EH (cell line): ENCODE measurements at regions not wholly inside any gene's neighbourhood (a gene's known extent, or its start where the extent isn't known, plus 50 kb on each side); places are given as distances from the start of the nearest gene placed in this dataset.
A peak's percentile ranks its signal among the peaks of the same experiment; 100 is the strongest.
"Not testable (repeated sequence)": the region's sequence is repeated elsewhere in the genome, so short reads cannot be mapped to it uniquely, and the experiment has no call there.

Experiments
- DNase-seq: peaks from one replicate; pipeline ENCODE4 v3.0.0-alpha.2; 2015; ENCODE audit warnings: low read depth

- DNase-seq = peak; percentile 87
Measured at GRCh38 chr12:25615119-25615518, 62.0 kb upstream of the LMNTD1 start.

DNA sequence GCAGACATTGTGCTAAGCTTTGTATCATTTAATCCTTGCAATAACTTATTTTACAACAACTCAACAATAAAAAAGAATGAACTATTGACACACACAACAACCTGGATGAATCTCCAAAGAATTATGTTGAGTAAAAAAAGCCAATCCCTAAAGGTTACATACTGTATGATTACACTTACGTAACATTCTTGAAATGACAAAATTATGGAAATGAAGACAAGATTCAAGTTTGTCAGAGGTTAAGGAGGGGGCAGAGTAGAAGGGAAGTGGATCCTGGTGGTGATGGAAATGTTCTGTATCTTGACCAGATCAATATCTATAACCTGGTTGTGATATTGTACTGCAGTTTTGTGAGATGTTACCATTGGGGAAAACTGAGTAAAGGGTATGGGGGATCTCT lies 63.2 kb upstream of the LMNTD1 start:
- DNase-seq = no peak

- DNase-seq = no peak
Measured at GRCh38 chr12:25617991-25618390, 64.9 kb upstream of the LMNTD1 start.

GRCh38 chr12:25623816-25624215 lies 70.7 kb upstream of the LMNTD1 start:
- no peak for DNase-seq

DNA sequence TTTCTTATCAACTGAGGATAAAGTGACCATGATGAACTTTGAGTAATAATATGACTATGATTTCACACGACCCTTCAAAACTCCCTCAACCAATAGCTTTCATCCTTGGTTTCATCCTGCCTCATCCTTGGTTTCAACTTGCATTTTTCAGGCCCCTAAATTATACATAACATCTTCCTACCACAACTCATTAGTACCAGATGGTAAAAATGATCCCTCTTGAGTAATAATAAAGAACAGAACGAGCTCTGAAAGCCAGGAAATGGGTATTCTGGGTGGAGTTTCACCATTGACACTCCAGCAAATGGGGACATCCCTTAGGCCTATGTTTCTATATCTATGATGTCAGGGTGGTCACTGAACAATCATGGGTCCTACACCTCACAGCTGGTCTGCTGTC lies 72.1 kb upstream of the LMNTD1 start:
- DNase-seq = peak; percentile 7

GRCh38 chr12:25629341-25629740 lies 76.3 kb upstream of the LMNTD1 start:
- no peak for DNase-seq

GRCh38 chr12:25630735-25631515 lies 77.8 kb upstream of the LMNTD1 start:
- DNase-seq = not testable (repeated sequence)

DNA sequence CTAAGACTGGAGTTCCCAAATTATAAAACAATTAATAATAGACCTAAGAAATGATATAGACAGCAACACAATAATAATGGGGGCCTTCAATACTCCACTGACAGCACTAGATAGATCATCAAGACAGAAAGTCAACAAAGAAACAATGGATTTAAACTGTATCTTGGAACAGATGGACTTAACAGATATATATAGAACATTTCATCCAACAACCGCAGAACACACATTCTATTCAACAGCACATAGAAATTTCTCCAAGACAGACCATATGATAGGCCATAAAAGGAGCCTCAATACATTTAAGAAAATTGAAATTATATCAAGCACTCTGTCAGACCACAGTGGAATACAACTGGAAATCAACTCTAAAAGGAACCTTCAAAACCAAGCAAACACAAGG lies 80.1 kb upstream of the LMNTD1 start:
- not testable (repeated sequence) for DNase-seq

DNA sequence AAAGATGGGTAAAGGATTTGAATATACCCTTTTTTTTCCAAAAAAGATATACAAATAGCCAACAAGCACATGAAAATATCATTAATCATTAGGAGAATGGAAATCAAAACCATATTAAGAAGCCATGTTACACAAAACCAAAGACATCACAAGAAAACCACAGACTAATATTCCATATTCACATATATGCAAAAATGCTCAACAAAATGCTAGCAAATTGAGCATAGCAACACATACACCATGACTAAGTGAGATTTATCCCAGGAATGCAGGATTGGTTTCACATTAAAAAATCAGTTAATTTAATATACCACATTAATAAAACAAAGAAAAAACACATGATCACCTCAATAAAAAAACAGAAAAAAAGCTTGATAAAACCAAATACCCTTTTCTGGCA lies 84.7 kb upstream of the LMNTD1 start:
- no peak for DNase-seq

GRCh38 chr12:25639406-25639805 lies 86.3 kb upstream of the LMNTD1 start:
- no peak for DNase-seq

DNA sequence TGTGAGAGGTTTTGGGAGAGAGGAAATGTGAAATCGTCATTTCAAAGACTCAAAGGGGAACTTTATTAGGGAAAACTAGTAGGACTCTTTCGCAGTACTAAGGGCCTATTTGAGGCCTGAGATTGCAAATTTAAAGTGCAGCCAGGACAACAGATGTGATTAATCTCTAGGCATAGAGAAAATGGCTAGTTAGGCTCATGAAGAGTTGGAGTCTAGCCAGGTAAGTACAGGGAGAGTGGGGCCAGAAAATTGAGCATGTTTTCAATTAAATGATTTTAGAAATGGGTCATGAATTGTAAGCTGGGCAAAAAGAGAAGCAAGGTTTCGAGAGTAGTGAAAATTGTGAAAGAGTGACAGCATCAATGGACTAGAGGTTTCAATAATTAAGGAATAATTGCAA lies 91.9 kb upstream of the LMNTD1 start:
- peak; percentile 5 for DNase-seq

DNA sequence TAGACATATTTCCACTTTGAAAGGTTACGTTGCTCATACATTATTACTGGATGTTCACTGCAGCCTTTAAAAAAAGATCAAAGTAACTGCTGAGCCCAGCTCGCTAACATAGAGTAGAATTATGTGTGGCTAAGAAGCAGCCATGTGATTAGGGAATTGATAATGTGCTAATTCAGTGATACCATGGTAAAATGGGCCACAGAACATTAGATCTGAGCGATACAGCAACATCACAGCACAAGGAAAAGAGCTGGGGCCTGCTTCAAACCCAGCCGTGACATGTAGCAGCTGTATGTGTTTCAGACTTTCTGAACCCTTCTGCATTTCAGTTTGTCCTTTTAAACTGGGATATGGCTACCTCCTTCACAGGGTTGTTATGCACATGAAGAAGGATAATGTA lies 92.3 kb upstream of the LMNTD1 start:
- no peak for DNase-seq

GRCh38 chr12:25651931-25652330 lies 98.8 kb upstream of the LMNTD1 start:
- DNase-seq = no peak

DNA sequence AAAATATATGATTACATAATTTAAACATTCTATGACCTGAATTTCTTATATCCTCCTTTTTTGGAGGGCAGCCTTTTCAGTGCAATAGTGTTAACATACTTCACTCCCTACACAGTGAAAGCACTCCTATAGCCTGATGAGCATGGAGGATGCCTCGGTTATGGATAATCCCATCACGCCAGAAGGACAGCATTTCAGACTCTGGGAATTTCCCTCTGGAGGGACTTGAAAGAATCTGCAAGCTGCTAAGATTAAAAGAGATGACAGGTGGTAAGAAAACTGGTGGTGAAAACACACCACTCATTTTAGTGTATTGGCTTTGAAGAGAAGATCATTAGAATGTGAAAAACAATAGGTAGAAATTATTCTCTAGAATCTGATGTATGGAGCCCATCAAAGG lies 99.3 kb upstream of the LMNTD1 start:
- no peak for DNase-seq

DNA sequence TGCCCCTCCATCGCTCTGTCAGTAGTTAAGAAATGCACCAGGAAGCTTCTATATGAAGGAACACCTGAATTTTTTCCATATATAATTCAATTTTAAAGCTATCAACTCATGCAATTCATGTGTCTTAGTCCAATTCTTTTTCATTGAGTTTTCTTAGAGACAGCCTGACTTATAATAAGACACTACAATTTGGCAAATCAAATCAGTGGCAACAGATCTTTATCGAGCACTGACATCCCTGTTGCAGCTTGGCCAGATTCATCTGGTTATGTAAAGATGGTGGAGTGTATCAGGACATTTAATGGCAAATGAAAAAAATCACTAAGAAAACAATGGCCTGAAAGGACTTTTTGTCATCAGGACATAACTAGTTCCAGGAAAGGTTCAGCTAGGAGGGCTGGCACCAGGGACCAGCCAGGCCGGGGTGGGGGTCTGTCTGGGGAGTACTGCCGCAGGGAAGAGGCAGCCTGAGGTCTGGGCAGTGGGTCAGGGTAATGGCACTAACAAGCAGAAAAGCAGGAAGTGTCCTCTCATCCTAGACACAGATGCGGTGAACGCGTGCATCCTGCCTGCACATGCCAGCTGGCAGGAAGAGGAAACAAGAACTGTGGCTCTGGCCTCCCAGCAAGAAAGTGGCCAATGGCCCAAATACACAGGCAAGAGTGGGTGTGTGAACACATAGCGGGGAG lies 100.5 kb upstream of the LMNTD1 start:
- no peak for DNase-seq

- no peak for DNase-seq
Measured at GRCh38 chr12:25655702-25656101, 102.6 kb upstream of the LMNTD1 start.

GRCh38 chr12:25659621-25660020 lies 106.5 kb upstream of the LMNTD1 start:
- DNase-seq = no peak

DNA sequence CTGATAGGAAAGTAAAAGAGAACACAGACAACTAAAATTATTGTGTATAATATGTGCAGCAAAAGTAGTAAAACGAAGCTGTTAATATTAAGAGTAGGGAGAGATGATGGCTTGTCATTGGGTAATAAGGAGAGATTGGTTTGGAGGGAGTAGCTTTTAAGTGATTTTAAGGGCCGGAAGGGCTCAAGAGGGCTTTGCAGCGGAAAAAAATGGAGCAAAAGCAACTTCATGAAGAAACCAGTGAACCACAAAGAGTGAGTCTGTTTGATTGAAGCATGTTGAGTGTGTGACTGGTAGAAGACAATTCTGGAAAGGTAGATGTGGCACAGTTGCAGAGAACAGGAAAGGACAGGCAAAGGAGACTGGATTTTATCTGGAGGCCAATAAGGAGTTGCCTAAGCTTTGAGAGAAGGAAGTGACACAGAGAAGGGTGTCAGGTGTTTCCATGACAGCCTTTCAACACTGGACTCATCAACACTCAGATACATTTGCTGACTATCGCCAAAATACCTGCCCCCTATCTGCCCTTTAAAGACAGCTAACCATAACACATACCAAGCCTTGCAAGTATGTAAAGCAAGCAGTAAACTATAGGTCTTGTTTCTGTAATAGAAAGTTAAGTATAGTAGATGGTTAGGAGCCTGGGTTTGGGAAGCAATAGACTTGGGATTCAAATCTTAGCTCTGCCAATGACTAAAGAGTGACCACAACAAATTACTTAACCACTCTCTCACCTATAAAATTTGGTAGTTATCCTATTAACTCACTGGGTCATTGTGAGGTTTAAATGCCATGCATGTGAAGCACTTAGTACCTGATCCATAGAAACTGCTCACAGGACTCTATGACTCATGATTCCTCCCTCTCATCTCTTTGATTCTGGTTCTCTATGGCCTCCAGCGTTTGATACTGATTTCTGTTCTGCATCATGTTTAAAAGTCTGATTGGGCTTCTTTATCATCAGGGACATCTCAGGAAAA lies 117.3 kb upstream of the LMNTD1 start:
- peak; percentile 43 for DNase-seq

GRCh38 chr12:25675808-25676207 lies 122.7 kb upstream of the LMNTD1 start:
- peak; percentile 22 for DNase-seq

DNA sequence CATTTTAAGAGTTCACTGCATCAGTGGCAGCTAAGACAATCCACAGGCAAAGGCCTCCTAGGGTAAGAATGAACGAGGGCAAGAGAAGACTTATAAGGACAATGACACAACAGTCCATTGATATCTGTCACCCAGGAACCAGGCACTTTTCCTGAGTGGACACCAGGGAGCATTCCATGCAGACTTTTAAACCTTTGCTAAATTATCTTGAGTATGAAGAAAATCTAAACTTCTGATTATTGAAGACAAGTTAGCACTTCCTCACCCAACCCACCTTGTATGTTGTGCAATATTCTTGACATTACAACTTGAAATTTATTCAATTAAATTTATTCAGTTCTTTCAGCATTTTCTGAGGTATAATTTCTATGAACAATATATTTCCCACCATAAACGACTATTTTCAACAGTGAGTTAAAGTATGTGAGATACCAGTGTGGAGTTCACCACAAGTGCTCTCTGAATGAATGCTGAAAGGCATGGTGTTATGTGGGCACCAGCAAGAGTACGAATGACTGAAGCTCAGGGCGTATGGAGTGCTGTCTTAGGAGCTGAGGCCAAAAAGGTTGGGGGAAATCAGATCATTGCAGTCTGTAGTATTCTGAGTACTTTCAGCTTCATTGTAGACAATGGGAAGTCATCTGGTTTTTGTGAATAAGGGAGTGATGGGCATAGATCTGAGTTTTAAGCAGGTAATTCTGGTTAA lies 124.3 kb upstream of the LMNTD1 start:
- DNase-seq = peak; percentile 48

GRCh38 chr12:25681580-25681979 lies 128.5 kb upstream of the LMNTD1 start:
- no peak for DNase-seq

DNA sequence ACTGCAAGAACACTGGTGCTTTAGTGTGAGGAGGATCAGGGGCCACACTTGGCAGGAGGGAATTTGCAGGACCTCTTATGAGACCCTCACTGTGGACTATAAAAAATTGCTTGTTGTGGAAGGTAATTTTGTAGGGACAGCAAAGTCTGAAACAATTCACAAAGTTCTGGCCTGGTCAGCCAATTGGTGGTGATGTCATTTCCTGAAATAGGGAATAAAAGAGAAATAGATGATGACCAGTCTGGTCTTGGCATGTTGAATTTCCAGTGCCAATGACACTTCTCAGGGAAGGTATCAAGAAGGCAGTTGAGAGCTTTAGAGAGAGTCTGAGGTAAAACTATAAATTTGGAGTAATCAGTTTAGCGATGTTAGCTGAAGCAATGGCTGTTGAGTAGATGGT lies 129.3 kb upstream of the LMNTD1 start:
- peak; percentile 28 for DNase-seq
